ENCODE measurements at regions not wholly inside any gene's neighbourhood (a gene's known extent, or its start where the extent isn't known, plus 50 kb on each side); places are given as distances from the start of the nearest gene placed in this dataset.

- TF ChIP-seq RXRA (IDR thresholded peaks at IDR 0.05; ENCODE audit: insufficient read depth, low read depth, low read length), result no peak
- TF ChIP-seq, protein P1, sequence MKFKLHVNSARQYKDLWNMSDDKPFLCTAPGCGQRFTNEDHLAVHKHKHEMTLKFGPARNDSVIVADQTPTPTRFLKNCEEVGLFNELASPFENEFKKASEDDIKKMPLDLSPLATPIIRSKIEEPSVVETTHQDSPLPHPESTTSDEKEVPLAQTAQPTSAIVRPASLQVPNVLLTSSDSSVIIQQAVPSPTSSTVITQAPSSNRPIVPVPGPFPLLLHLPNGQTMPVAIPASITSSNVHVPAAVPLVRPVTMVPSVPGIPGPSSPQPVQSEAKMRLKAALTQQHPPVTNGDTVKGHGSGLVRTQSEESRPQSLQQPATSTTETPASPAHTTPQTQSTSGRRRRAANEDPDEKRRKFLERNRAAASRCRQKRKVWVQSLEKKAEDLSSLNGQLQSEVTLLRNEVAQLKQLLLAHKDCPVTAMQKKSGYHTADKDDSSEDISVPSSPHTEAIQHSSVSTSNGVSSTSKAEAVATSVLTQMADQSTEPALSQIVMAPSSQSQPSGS (IDR thresholded peaks at IDR 0.05; ENCODE audit: low read length), result no peak
- TF ChIP-seq, protein P2, sequence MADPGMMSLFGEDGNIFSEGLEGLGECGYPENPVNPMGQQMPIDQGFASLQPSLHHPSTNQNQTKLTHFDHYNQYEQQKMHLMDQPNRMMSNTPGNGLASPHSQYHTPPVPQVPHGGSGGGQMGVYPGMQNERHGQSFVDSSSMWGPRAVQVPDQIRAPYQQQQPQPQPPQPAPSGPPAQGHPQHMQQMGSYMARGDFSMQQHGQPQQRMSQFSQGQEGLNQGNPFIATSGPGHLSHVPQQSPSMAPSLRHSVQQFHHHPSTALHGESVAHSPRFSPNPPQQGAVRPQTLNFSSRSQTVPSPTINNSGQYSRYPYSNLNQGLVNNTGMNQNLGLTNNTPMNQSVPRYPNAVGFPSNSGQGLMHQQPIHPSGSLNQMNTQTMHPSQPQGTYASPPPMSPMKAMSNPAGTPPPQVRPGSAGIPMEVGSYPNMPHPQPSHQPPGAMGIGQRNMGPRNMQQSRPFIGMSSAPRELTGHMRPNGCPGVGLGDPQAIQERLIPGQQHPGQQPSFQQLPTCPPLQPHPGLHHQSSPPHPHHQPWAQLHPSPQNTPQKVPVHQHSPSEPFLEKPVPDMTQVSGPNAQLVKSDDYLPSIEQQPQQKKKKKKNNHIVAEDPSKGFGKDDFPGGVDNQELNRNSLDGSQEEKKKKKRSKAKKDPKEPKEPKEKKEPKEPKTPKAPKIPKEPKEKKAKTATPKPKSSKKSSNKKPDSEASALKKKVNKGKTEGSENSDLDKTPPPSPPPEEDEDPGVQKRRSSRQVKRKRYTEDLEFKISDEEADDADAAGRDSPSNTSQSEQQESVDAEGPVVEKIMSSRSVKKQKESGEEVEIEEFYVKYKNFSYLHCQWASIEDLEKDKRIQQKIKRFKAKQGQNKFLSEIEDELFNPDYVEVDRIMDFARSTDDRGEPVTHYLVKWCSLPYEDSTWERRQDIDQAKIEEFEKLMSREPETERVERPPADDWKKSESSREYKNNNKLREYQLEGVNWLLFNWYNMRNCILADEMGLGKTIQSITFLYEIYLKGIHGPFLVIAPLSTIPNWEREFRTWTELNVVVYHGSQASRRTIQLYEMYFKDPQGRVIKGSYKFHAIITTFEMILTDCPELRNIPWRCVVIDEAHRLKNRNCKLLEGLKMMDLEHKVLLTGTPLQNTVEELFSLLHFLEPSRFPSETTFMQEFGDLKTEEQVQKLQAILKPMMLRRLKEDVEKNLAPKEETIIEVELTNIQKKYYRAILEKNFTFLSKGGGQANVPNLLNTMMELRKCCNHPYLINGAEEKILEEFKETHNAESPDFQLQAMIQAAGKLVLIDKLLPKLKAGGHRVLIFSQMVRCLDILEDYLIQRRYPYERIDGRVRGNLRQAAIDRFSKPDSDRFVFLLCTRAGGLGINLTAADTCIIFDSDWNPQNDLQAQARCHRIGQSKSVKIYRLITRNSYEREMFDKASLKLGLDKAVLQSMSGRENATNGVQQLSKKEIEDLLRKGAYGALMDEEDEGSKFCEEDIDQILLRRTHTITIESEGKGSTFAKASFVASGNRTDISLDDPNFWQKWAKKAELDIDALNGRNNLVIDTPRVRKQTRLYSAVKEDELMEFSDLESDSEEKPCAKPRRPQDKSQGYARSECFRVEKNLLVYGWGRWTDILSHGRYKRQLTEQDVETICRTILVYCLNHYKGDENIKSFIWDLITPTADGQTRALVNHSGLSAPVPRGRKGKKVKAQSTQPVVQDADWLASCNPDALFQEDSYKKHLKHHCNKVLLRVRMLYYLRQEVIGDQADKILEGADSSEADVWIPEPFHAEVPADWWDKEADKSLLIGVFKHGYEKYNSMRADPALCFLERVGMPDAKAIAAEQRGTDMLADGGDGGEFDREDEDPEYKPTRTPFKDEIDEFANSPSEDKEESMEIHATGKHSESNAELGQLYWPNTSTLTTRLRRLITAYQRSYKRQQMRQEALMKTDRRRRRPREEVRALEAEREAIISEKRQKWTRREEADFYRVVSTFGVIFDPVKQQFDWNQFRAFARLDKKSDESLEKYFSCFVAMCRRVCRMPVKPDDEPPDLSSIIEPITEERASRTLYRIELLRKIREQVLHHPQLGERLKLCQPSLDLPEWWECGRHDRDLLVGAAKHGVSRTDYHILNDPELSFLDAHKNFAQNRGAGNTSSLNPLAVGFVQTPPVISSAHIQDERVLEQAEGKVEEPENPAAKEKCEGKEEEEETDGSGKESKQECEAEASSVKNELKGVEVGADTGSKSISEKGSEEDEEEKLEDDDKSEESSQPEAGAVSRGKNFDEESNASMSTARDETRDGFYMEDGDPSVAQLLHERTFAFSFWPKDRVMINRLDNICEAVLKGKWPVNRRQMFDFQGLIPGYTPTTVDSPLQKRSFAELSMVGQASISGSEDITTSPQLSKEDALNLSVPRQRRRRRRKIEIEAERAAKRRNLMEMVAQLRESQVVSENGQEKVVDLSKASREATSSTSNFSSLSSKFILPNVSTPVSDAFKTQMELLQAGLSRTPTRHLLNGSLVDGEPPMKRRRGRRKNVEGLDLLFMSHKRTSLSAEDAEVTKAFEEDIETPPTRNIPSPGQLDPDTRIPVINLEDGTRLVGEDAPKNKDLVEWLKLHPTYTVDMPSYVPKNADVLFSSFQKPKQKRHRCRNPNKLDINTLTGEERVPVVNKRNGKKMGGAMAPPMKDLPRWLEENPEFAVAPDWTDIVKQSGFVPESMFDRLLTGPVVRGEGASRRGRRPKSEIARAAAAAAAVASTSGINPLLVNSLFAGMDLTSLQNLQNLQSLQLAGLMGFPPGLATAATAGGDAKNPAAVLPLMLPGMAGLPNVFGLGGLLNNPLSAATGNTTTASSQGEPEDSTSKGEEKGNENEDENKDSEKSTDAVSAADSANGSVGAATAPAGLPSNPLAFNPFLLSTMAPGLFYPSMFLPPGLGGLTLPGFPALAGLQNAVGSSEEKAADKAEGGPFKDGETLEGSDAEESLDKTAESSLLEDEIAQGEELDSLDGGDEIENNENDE (IDR thresholded peaks at IDR 0.05; ENCODE audit: insufficient replicate concordance, low read length), result no peak
- no peak for TF ChIP-seq CHD2 (IDR thresholded peaks at IDR 0.05; ENCODE audit: low read length)
- TF ChIP-seq SUZ12 (IDR thresholded peaks at IDR 0.05; ENCODE audit: low read length), result no peak
Observed at GRCh38 chr4:52512291-52512690, 146.8 kb downstream of the USP46 start (continued).

All from H1 (cell line).